GM18951 (cell line): ENCODE measurements at regions not wholly inside any gene's neighbourhood (a gene's known extent, or its start where the extent isn't known, plus 50 kb on each side); places are given as distances from the start of the nearest gene placed in this dataset.

Experiments
- POLR2A ChIP-seq: IDR thresholded peaks from 4 replicates; pipeline ENCODE4 v1.6.1; 2011; ENCODE audit warnings: mild to moderate bottlenecking; ENCODE audit not compliant: insufficient read length, insufficient read depth; ENCODE audit errors: extremely low read depth
- in situ Hi-C: fragments of 300-500 bp; cut with MboI; formaldehyde crosslinking; loops from one replicate; pipeline ENCODE4 v1.12.0; 2022; ENCODE audit warnings: low sequenced_read_pairs, mixed read lengths, inconsistent platforms; ENCODE audit not compliant: unreplicated experiment

DNA sequence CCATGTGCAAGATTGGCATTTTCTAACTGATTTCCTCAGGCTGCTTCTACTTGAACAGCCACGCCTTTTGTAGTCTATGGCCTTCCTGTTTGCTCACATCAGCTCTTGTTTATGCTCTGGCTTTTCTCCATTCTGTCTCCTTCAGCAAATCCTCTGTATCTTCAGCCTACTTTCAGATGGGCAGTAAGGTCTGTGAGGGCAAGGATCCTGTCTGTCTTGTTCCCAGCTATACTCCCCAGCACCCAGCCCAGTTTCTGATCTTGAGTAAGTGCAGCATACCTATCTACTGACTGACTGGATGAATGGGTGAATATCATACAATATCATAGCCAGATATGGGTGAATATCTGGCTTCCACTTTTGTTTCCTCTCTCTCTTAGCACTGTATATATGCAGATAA lies 438.1 kb downstream of the LMO4 start:
- in situ Hi-C loops = no loop called here
- no peak for TF ChIP-seq POLR2A

DNA sequence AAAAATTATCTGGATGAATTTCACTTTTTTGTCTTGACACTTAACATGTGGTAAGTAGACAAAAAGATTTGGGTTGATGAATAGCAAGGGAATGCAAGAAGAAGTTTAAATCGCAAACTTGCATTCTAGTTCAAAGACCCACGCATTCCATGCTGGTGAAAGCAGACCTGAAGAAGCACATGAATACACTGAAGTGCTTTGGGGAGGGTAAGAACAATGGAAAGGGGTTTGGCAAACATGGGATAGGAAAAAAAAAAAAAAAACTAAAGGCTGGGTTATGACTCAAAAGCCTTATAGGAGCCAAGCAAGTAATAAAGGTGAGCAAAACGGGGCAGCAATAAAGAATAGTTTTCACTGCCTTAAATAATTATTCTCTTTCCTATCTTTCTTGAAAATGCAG lies 450.2 kb downstream of the LMO4 start:
- no peak for TF ChIP-seq POLR2A
- in situ Hi-C loops = no loop called here

DNA sequence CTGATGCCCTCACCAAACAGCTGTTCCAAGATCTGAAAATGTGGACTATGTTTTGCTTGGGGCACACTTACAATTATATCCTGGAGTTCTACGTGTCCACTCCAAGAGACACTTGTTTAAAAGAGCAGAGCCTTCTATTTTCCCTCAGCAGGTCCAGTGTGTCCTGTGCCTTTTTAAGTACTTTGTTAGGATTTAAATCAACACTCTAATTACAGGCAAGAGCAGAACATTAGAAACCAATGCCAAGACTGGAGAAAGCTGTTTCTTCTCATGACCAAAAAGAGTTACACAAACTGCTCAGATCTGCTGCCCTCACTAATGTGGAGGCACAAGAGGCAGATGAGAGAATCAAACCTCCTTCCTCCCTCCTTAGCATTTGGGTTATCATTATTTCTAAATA lies 452.9 kb downstream of the LMO4 start:
- in situ Hi-C loops = no loop called here
- TF ChIP-seq POLR2A = no peak

GRCh38 chr1:87783315-87783714 lies 454.6 kb downstream of the LMO4 start:
- no peak for TF ChIP-seq POLR2A
- in situ Hi-C loops = no loop called here

DNA sequence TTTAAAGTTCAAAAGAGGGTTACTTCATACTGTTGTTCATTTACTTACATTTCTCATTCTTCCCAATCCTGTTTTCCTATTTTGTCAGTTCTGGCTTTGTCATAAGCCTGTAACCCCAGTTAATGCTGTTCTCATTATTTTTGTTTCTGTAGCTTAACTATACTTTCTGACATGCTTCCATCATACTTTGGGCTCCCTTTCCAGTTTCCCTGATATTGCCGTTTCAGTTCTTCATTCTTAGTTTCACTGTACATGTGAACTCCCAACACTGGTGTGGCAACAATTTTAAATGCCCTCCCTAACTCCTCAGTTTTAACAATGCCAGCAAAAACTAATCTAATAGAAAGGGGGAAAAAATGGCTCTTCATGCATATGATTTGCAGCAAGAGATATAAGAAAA lies 456.7 kb downstream of the LMO4 start:
- in situ Hi-C loops = no loop called here

DNA sequence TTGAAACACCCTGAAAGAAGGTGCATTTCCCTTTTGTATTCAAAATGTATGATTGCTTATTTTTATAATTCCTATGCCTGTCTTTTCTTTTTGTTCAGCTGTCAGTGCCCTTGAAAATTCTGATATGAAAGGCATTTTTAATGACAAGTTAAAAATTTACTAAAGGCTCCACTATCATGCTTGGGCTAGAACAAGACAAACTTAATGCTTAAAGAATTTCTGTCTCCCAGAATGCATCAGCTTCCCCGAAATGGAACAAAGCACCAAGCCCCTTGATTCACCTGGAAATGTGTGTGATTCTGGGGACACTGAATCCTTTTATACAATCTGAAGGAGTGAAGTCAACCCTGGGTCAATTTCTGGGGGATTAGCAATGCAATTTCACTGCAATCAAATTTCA lies 457.5 kb downstream of the LMO4 start:
- in situ Hi-C loops = no loop called here

More for the DNA sequence above, 456.7 kb downstream of the LMO4 start:
- no peak for TF ChIP-seq POLR2A

GRCh38 chr1:87786861-87787545 lies 458.3 kb downstream of the LMO4 start:
- no peak for TF ChIP-seq POLR2A
- in situ Hi-C loops = no loop called here

More for the DNA sequence above, 457.5 kb downstream of the LMO4 start:
- no peak for TF ChIP-seq POLR2A

DNA sequence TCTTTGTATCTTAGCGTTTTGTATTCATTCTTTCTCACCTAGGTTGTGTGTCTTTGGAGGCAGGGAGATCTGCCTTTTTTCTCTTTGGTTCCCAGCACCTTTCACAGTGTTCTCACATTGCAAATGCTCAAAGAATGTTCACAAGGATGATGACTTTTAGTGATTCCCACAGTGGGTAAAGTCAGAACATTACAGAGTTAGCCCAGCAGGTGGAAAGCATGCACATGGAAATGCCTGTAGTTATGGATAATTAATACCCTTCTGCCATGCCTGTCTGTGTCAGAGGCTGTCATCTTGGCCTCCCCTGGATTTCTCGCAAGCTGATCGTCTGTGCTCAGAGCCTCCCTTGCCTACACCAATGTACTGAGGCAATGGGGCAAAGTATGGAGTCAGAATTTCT lies 458.9 kb downstream of the LMO4 start:
- in situ Hi-C loops = no loop called here
- TF ChIP-seq POLR2A = no peak

DNA sequence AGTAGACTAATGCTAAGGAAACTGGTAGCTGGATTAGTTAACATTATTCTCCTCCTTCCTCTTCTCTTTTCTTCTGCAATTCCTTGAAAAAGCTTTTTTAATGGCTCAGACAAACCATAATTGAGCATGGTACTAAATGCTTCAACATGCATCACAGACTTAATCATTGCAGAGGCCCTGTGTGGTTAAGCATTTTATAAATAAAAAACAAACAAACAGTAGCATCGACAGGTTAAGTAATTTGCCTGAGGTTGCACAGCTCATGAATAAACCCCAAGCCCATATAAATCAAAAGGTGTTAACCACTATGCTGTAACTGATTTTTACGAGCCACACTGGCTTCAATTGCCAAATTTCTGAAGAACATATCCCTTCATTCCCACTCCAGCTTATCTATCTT lies 462.1 kb downstream of the LMO4 start:
- no peak for TF ChIP-seq POLR2A
- in situ Hi-C loops = no loop called here

GRCh38 chr1:87791931-87792740 lies 463.5 kb downstream of the LMO4 start:
- TF ChIP-seq POLR2A = no peak
- in situ Hi-C loops = no loop called here

DNA sequence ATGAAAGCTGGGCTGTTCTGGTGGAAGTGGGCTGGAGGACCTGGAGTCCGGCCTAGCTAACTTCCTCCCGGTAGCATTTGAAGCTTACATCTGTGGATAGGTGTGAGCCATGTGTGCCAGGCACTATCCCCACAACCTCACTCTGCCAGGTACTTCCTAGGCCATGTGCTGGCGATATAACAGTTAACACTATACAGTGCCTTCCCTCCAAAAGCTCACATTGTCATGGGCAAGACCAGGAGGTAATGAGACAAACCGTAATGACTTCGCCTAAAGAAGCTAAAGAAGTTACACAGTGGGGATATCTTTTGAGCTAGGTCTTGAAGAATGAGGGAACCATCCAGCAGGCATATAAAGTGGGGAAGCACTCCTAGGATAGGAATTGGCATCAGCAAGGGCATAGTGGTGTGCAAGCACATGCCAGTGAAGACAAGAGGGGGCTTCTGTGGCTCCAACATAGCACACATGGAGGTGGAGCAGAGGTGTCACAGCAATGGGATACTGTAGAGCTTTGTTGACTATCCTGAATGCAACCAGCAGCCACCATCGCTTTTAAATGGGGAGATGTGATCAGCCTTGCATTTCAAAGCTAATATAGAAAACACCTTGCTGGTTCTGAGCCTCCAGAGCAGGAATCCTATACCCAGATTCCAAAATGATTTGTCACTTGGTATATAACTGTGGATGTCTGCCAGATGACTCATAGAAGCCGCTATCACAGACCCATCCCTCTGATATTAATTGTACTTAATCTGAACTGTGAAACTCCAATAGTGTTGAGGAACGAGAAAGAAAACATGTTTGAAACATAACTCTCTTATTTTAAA lies 466.3 kb downstream of the LMO4 start:
- in situ Hi-C loops = no loop called here
- TF ChIP-seq POLR2A = no peak

DNA sequence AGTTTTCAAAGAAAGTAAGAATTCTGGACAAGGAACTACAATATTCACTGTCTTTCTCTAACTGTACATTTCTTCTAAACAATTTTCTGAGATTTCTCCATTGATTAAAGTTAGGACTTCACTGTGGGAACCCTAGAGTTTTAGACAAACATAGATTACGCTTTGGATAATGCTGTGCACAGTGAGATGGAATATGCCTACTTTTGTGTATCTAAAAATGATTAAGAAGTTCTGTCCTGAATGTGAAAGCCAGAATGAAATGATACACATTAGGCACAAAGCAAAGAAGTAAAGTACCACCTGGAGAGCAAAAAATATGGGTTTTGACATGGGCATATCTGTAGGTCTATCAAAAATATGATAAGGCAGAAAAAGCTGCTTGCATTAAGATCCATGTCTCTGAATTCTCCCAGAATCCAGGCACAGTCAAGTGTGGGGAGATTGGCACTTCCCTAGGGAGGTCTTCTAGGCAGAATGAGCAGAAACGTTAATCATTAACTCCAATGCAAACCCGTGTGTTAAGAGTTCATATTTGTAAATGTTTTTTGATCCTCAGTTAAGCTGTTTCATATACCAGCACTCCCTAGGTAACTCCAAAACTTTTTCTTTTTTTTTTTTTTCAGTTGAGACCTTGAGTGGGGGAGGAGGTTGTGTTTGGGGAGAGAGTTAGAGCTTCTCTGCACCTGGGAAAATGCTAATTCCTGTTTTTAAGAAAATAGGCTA lies 467.1 kb downstream of the LMO4 start:
- no peak for TF ChIP-seq POLR2A
- in situ Hi-C loops = no loop called here

GRCh38 chr1:87796471-87796901 lies 467.8 kb downstream of the LMO4 start:
- in situ Hi-C loops = no loop called here
- no peak for TF ChIP-seq POLR2A
